SK-N-SH treated with all-trans-retinoic acid at 6 μM for 48 hours (cell line): ENCODE measurements at regions not wholly inside any gene's neighbourhood (a gene's known extent, or its start where the extent isn't known, plus 50 kb on each side); places are given as distances from the start of the nearest gene placed in this dataset.

Experiments used
- CSDC2 ChIP-seq: fragments of 250-450 bp; sonication (Bioruptor Pico); IDR thresholded peaks from 2 replicates; pipeline ENCODE4 v1.5.0; 2020; ENCODE audit warnings: mild to moderate bottlenecking, moderate library complexity
- PATZ1 ChIP-seq: fragments of 250-450 bp; sonication (Bioruptor Pico); IDR thresholded peaks from 2 replicates; pipeline ENCODE4 v1.8.0; 2020; ENCODE audit warnings: mild to moderate bottlenecking, moderate library complexity, borderline replicate concordance
- PPARA ChIP-seq: fragments of 250-450 bp; sonication (Bioruptor Pico); IDR thresholded peaks from 2 replicates; pipeline ENCODE4 v1.5.0; 2020; ENCODE audit warnings: mild to moderate bottlenecking, borderline replicate concordance
- ZC3H10 ChIP-seq: fragments of 250-450 bp; sonication (Bioruptor Pico); IDR thresholded peaks from 2 replicates; pipeline ENCODE4 v1.5.1; 2021; ENCODE audit warnings: mild to moderate bottlenecking, moderate library complexity
- ZNF565 ChIP-seq: fragments of 450-650 bp; formaldehyde crosslinking; conservative IDR thresholded peaks from 2 replicates; pipeline ENCODE4 v1.5.0; 2020; ENCODE audit warnings: low read depth, mild to moderate bottlenecking, moderate library complexity
- TF ChIP-seq, protein P1 (sequence below): fragments of 250-450 bp; sonication (Bioruptor Pico); IDR thresholded peaks from 2 replicates; pipeline ENCODE4 v1.8.0; 2021; ENCODE audit warnings: low read depth, mild to moderate bottlenecking, moderate library complexity, borderline replicate concordance
- TF ChIP-seq, protein P2 (sequence below): fragments of 250-450 bp; sonication (Bioruptor Pico); IDR thresholded peaks from 2 replicates; pipeline ENCODE4 v1.5.1; 2020; ENCODE audit warnings: low read depth, mild to moderate bottlenecking, moderate library complexity
- TF ChIP-seq, protein P3 (sequence below): fragments of 250-450 bp; sonication (Bioruptor Pico); IDR thresholded peaks from 2 replicates; pipeline ENCODE4 v1.5.1; 2021; ENCODE audit warnings: mild to moderate bottlenecking, moderate library complexity

DNA sequence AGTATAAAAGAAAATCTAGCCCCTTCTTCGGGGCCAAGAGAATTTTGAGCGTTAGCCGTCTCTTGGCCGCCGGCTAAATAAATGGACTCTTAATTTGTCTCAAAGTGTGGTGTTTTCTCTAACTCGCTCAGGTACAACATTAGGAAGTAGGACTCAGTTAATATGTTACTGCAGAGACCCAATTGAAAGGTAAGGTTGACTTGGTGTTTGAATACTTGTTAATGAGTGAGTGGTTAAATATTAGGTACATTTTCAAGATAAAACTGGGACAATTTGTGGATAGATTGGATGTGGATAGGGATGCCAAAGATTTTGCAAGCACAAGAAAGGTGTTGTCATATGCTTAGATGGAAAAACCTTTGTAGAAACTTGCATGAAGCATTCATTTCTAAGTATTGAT lies 1177.3 kb upstream of the CDH18 start:
- TF ChIP-seq, protein P1, sequence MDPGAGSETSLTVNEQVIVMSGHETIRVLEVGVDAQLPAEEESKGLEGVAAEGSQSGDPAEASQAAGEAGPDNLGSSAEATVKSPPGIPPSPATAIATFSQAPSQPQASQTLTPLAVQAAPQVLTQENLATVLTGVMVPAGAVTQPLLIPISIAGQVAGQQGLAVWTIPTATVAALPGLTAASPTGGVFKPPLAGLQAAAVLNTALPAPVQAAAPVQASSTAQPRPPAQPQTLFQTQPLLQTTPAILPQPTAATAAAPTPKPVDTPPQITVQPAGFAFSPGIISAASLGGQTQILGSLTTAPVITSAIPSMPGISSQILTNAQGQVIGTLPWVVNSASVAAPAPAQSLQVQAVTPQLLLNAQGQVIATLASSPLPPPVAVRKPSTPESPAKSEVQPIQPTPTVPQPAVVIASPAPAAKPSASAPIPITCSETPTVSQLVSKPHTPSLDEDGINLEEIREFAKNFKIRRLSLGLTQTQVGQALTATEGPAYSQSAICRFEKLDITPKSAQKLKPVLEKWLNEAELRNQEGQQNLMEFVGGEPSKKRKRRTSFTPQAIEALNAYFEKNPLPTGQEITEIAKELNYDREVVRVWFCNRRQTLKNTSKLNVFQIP (CRISPR knock-in tag) = no peak
- TF ChIP-seq ZNF565 (no peak), ZC3H10 (CRISPR knock-in tag) (no peak), PPARA (CRISPR knock-in tag) (no peak), PATZ1 (CRISPR knock-in tag) (no peak), CSDC2 (no peak)
- TF ChIP-seq, protein P2, sequence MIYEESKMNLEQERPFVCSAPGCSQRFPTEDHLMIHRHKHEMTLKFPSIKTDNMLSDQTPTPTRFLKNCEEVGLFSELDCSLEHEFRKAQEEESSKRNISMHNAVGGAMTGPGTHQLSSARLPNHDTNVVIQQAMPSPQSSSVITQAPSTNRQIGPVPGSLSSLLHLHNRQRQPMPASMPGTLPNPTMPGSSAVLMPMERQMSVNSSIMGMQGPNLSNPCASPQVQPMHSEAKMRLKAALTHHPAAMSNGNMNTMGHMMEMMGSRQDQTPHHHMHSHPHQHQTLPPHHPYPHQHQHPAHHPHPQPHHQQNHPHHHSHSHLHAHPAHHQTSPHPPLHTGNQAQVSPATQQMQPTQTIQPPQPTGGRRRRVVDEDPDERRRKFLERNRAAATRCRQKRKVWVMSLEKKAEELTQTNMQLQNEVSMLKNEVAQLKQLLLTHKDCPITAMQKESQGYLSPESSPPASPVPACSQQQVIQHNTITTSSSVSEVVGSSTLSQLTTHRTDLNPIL (CRISPR knock-in tag) = no peak
- TF ChIP-seq, protein P3, sequence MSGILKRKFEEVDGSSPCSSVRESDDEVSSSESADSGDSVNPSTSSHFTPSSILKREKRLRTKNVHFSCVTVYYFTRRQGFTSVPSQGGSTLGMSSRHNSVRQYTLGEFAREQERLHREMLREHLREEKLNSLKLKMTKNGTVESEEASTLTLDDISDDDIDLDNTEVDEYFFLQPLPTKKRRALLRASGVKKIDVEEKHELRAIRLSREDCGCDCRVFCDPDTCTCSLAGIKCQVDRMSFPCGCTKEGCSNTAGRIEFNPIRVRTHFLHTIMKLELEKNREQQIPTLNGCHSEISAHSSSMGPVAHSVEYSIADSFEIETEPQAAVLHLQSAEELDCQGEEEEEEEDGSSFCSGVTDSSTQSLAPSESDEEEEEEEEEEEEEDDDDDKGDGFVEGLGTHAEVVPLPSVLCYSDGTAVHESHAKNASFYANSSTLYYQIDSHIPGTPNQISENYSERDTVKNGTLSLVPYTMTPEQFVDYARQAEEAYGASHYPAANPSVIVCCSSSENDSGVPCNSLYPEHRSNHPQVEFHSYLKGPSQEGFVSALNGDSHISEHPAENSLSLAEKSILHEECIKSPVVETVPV (CRISPR knock-in tag) = no peak
